ENCODE measurements at regions not wholly inside any gene's neighbourhood (a gene's known extent, or its start where the extent isn't known, plus 50 kb on each side); places are given as distances from the start of the nearest gene placed in this dataset.
"Not testable (repeated sequence)": the region's sequence is repeated elsewhere in the genome, so short reads cannot be mapped to it uniquely, and the experiment has no call there.

GRCh38 chr14:44873536-44873935 lies 88.2 kb downstream of the KLHL28 start:
- no peak for DNase-seq

- no peak for DNase-seq
Measured at GRCh38 chr14:44866770-44867169, 95.0 kb downstream of the KLHL28 start.

GRCh38 chr14:44866322-44866721 lies 95.4 kb downstream of the KLHL28 start:
- no peak for DNase-seq

- DNase-seq: no peak
Measured at GRCh38 chr14:44863271-44863670, 98.5 kb downstream of the KLHL28 start.

GRCh38 chr14:44854114-44854513 lies 107.6 kb downstream of the KLHL28 start:
- DNase-seq: no peak

- no peak for DNase-seq
Measured at GRCh38 chr14:44847526-44848309, 114.0 kb downstream of the KLHL28 start.

- peak; percentile 32 for DNase-seq
Measured at GRCh38 chr14:44846232-44846824, 115.4 kb downstream of the KLHL28 start.

- DNase-seq: not testable (repeated sequence)
Measured at GRCh38 chr14:44835928-44836327, 125.8 kb downstream of the KLHL28 start.

- DNase-seq: peak; percentile 5
Measured at GRCh38 chr14:44833376-44834060, 128.2 kb downstream of the KLHL28 start.

- DNase-seq: no peak
Measured at GRCh38 chr14:44830371-44830770, 131.4 kb downstream of the KLHL28 start.

GRCh38 chr14:44829021-44829420 lies 132.7 kb downstream of the KLHL28 start:
- no peak for DNase-seq

GRCh38 chr14:44828023-44828422 lies 133.7 kb downstream of the KLHL28 start:
- no peak for DNase-seq

- DNase-seq: no peak
Measured at GRCh38 chr14:44820230-44820964, 141.3 kb downstream of the KLHL28 start.

GRCh38 chr14:44814196-44814595 lies 147.6 kb downstream of the KLHL28 start:
- DNase-seq: no peak

GRCh38 chr14:44812672-44813071 lies 149.1 kb downstream of the KLHL28 start:
- no peak for DNase-seq

GRCh38 chr14:44804391-44804790 lies 157.4 kb downstream of the KLHL28 start:
- no peak for DNase-seq

- DNase-seq: peak; percentile 78
Measured at GRCh38 chr14:44803239-44803905, 158.4 kb downstream of the KLHL28 start.

- DNase-seq: no peak
Measured at GRCh38 chr14:44798386-44799242, 163.1 kb downstream of the KLHL28 start.

GRCh38 chr14:44795725-44796124 lies 166.0 kb downstream of the KLHL28 start:
- DNase-seq: no peak

GRCh38 chr14:44791730-44792129 lies 170.0 kb downstream of the KLHL28 start:
- DNase-seq: no peak

- no peak for DNase-seq
Measured at GRCh38 chr14:44788612-44789011, 173.1 kb downstream of the KLHL28 start.

All from fibroblast of skin of scalp (primary cell).